ENCODE measurements at regions not wholly inside any gene's neighbourhood (a gene's known extent, or its start where the extent isn't known, plus 50 kb on each side); places are given as distances from the start of the nearest gene placed in this dataset.

- no peak overlapping the region for H3K9ac ChIP-seq (ENCODE audit: low read depth in 1 of 2, low read length in 2 of 2)
- TF ChIP-seq SP1 (IDR thresholded peaks at IDR 0.05) (no peak), ATF3 (IDR thresholded peaks at IDR 0.05) (no peak), RXRA (IDR thresholded peaks at IDR 0.05) (no peak), NR2F2 (IDR thresholded peaks at IDR 0.05) (no peak), FOXA1 (IDR thresholded peaks at IDR 0.05) (no peak), HNF4A (conservative IDR thresholded peaks at IDR 0.05) (no peak), ZBTB33 (IDR thresholded peaks at IDR 0.05) (no peak), MAX (IDR thresholded peaks at IDR 0.05) (no peak), CTCF (IDR thresholded peaks at IDR 0.05; ENCODE audit: low read depth, low read length, missing input control) (no peak), REST (IDR thresholded peaks at IDR 0.05) (no peak), JUND (IDR thresholded peaks at IDR 0.05) (no peak), YY1 (IDR thresholded peaks at IDR 0.05) (no peak), RAD21 (IDR thresholded peaks at IDR 0.05) (no peak), GABPA (IDR thresholded peaks at IDR 0.05 in 1 of 2, conservative IDR thresholded peaks at IDR 0.05 in 1 of 2) (no peak), FOXA2 (IDR thresholded peaks at IDR 0.05) (no peak)
- no peaks in the 10 kb centered on the region for H3K9me3 ChIP-seq (ENCODE audit: control insufficient read depth in 4 of 4, low read length in 3 of 4)
- no peaks in the 10 kb centered on the region for H3K36me3 ChIP-seq (ENCODE audit: control insufficient read depth in 4 of 4, insufficient read depth in 3 of 4, low read depth in 1 of 4, low read length in 3 of 4)
- H3K4me3 ChIP-seq (ENCODE audit: low read depth in 1 of 3, low read length in 3 of 3): no peak overlapping the region
- H3K4me1 ChIP-seq (ENCODE audit: control insufficient read depth in 4 of 4, insufficient read depth in 4 of 4, low read length in 3 of 4): no peaks in the 10 kb centered on the region
- no peaks in the 10 kb centered on the region for H3K27me3 ChIP-seq (ENCODE audit: control insufficient read depth in 4 of 4, insufficient read depth in 4 of 4, low read length in 3 of 4)
- no peak for DNase-seq (ENCODE audit: low spot score)
- WGBS: 62% methylated on average over 2 of the region's 2 CpGs
- no peak overlapping the region for H3K27ac ChIP-seq (ENCODE audit: low read depth in 1 of 2, low read length in 2 of 2)
Measured at GRCh38 chr2:67828066-67828465, 234.7 kb downstream of the C1D start.

- no peaks in the 10 kb centered on the region for H3K27me3 ChIP-seq (ENCODE audit: control insufficient read depth in 4 of 4, insufficient read depth in 4 of 4, low read length in 3 of 4)
- H3K27ac ChIP-seq (ENCODE audit: low read depth in 1 of 2, low read length in 2 of 2): no peak overlapping the region
- no peaks in the 10 kb centered on the region for H3K9me3 ChIP-seq (ENCODE audit: control insufficient read depth in 4 of 4, low read length in 3 of 4)
- 89% methylated on average over 2 of the region's 2 CpGs for WGBS
- H3K4me1 ChIP-seq (ENCODE audit: control insufficient read depth in 4 of 4, insufficient read depth in 4 of 4, low read length in 3 of 4): peaks cover 0 to 6% (median 0%) of the 10 kb centered on the region in 4 donors
- no peaks in the 10 kb centered on the region for H3K36me3 ChIP-seq (ENCODE audit: control insufficient read depth in 4 of 4, insufficient read depth in 3 of 4, low read depth in 1 of 4, low read length in 3 of 4)
- TF ChIP-seq MAX (IDR thresholded peaks at IDR 0.05): no peak
- no peak for TF ChIP-seq FOXA2 (IDR thresholded peaks at IDR 0.05)
- no peak for TF ChIP-seq ATF3 (IDR thresholded peaks at IDR 0.05)
- no peak for TF ChIP-seq TAF1 (conservative IDR thresholded peaks at IDR 0.05)
- no peak for TF ChIP-seq HNF4G (IDR thresholded peaks at IDR 0.05)
- TF ChIP-seq YY1 (IDR thresholded peaks at IDR 0.05): no peak
- TF ChIP-seq RAD21 (IDR thresholded peaks at IDR 0.05): no peak
- TF ChIP-seq EGR1 (IDR thresholded peaks at IDR 0.05; ENCODE audit: low read depth in 2 of 2): no peak
- TF ChIP-seq NR2F2 (IDR thresholded peaks at IDR 0.05): no peak
- TF ChIP-seq JUND (IDR thresholded peaks at IDR 0.05): no peak
- H3K4me3 ChIP-seq (ENCODE audit: low read depth in 1 of 3, low read length in 3 of 3): no peak overlapping the region
- DNase-seq (ENCODE audit: low spot score): no peak
- no peak overlapping the region for H3K9ac ChIP-seq (ENCODE audit: low read depth in 1 of 2, low read length in 2 of 2)
Measured at GRCh38 chr2:67829470-67829869, 233.3 kb downstream of the C1D start.
